Erythroblast (primary cell): ENCODE measurements at regions not wholly inside any gene's neighbourhood (a gene's known extent, or its start where the extent isn't known, plus 50 kb on each side); places are given as distances from the start of the nearest gene placed in this dataset.

ENCODE experiments used
- GATA1 ChIP-seq: IDR thresholded peaks from 2 replicates; pipeline ENCODE4 v1.6.1; 2011; ENCODE audit warnings: low read depth, mild to moderate bottlenecking, control low read depth, low read length, moderate library complexity
- POLR2A ChIP-seq: IDR thresholded peaks from 2 replicates; pipeline ENCODE4 v1.6.1; 2011; ENCODE audit warnings: mild to moderate bottlenecking, low read length

GRCh38 chr3:89625945-89626344 lies 518.5 kb downstream of the EPHA3 start:
- TF ChIP-seq POLR2A (no peak), GATA1 (no peak)
